GM18868 (cell line): ENCODE measurements at regions not wholly inside any gene's neighbourhood (a gene's known extent, or its start where the extent isn't known, plus 50 kb on each side); places are given as distances from the start of the nearest gene placed in this dataset.

Source experiments
- ATAC-seq: cut with Tn5 transposase; IDR thresholded peaks from one replicate; pipeline ENCODE4 v1.9.1; 2021; ENCODE audit warnings: mild to moderate bottlenecking, moderate library complexity; ENCODE audit not compliant: unreplicated experiment

DNA sequence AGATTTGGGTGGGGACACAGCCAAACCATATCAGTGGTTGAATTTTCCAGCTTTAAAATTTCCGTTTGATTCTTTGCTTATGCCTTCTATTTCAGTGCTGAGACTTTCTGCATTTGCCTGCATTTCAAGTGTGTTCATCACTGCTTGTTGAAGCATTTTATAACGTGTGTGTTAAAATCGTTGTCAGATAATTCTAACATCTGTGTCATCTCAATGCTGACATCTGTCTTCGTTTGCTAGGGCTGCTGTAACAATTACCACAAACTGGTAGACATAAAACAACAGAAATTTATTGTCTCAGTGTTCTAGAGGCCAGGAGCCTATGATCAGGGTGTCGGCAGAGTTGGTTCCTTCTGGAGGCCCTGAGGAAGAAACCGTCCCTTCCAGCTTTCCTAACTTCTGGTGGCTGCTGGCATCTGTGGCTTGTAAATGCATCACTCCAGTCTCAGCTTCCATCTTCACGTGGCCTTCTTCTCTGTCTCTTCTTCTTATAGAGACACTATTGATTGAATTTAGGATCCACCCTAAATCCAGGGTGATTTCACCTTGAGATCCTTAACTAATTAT is 71.1 kb upstream of the SDK1 start:
- no peak for ATAC-seq

DNA sequence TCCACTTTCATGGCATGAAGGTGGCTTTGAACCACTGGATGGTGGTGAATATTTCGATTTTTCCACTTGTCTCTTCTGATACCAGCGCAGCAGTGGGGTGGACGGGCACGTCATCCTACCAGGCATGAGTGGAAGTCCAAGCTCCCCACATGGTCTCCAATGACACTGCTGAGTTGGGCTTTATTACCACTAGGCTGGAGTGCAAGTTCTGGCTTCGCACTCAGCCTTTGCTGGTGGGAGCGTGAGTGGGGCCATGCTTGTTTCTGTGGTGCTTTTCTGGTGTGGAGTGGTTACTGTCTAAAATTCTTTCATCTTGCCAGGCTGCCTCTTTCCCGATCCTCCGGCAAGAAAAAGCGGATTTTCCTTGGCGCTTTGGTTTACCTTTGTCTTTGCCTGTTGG is 70.1 kb upstream of the SDK1 start:
- ATAC-seq: no peak

DNA sequence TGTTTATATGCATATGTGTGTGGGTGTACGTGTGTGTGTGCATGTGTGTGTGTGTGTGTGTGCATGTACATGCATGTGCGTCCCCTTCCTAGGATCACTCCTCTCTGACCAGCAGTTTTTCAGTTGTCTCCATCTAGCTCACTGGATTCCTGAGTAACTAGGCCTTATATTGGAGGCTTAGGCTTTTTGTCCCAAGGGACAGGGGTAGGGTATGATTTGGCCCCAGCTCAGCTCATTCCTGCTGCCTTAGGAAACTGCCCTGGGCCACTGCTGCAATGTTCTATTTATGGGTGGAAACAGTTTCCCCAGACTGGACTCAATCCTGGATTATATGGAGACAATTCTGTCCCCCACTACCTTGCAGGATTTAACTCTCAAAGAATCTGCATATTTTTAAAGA is 68.8 kb upstream of the SDK1 start:
- ATAC-seq: no peak

DNA sequence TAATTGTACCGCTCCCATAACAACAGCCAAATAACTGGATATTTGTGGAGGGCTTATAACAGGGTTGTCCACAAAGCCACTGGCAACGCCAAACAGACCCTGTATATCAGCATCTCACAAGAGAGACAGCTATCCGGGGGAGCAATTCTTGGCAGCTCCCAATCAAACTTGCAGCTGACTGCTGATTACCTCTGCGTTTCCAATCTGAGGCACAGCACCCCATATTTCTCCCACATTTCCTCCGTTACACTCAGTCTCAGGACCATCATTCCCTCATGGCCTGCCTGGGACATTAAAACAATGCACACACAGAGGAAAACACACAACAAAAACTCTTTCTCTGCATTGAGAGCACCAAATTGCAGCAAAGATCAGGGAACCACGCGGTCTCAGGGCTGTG is 67.8 kb upstream of the SDK1 start:
- ATAC-seq: no peak

DNA sequence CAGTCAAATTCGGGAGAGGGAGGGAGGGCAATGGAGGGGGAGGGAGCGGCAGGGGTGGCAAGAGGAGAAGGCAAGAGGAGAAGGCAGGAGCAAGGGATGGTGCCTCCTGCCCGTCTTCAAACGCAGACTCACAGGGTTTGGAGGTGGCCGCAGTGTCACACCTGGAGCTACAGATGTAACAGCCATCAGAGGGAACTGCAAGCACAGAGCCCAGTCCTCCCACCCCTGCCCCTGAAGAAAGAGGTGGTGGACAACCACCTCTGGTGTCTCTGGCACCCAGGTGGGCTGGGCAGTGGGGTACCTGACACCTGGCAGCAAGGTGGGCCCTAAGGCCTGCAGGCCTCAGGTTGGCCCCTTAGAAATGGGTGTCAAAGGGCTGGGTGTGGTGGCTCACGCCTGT is 67.0 kb upstream of the SDK1 start:
- ATAC-seq: no peak

DNA sequence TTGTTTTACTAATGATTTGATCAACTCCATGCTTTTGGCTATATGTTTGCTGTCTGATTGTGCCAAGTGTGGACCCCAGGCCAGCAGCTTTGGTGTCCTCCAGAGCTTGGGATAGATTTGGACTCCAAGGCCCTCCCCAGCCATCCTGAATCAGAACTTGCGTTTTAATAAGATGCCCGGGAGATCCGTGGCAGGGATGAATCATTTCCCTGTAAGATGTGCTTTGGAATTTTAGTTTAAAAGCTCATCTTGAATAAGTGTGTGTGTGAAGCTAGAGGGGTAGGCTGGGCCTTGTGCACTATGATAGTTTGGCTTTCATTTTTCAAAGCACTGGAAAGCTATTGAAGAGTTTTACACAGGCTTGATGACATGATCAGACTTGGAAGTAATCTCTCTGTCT is 66.2 kb upstream of the SDK1 start:
- ATAC-seq: no peak

DNA sequence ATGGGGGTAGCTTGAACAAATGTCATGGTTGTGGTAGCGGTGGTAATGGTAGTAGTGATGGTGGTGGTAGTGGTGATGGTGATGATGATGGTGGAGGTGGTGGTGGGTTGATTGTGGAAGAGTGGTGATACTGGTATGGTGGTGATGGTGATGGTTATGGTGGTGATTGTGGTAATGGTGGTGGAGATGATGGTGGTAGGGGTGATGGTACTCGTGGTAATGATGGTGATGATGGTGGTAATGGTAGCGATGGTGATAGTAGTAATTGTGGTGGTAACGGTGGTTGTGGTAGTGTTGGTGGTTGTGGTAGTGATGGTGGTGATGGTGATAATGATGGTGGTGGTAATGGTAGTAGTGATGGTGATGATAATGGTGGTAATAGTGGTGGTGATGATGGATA is 65.7 kb upstream of the SDK1 start:
- no peak for ATAC-seq

DNA sequence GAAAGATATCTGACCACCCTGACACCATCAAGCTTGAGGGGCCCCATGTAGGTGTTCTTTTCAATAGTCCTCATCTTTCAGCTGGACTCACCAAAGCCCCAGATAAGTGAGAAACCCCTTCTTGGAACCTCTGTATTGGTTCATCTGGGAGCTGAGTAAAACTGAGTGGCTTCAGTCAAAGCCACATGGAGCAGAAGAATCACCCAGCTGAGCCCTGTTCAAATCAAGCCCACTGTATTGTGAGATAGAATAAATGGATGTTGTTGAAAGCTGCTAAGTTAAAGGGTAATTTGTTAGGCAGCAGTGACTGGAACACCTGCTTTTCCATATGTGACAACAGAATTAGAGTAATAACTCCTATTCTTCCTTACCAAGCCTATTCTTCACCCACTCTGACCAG is 64.8 kb upstream of the SDK1 start:
- ATAC-seq: no peak

DNA sequence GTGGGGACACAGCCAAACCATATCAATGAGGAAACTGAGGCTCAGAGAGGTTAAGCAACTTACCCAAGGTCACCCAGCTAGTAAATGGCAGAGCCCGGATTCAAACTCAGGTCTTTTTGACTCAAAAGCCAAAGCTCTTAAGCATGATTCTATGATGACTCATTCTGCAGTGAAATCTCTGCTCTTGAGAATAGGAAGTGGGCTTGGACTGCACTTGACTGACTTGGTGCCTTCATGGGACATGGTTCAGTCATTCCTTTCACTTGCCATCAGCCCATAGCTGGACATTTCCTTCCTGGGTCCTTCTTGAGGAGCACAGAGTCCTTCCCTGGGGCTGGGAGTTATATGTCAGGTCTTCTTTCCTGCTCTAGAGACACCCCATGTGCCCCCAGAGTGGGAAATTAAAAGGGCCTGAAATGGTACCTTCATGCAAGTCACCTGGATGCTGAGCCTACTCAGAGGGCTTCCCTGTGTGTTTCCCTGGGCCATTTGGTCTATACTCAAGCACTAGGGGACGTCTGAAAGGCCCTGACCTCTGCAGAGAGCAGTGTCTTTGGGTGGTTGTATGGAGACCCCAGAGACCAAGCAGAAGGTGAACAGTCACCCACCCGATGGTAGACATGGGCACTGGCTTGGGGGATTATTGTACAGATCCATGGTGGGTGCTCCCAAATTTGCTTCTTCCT is 62.4 kb upstream of the SDK1 start:
- no peak for ATAC-seq

DNA sequence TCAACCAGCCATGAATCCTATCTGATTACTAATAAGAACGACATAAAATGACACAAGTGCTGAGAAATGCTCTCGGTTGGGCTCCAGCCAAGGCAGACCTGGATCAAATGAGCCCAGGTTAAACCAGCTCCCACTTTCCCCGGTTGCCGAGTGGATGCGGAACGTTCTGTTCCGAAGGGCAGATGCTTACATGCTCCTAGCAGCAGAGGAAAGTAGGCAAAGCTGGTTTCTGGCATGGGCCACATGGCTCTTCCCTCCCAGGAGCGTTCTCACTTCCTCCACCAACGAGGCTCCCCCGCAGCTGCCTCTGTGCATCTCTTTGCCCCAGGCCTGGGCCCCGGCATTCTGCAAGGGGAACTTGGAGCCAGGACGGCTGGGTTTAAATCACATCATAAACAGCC is 61.8 kb upstream of the SDK1 start:
- no peak for ATAC-seq

DNA sequence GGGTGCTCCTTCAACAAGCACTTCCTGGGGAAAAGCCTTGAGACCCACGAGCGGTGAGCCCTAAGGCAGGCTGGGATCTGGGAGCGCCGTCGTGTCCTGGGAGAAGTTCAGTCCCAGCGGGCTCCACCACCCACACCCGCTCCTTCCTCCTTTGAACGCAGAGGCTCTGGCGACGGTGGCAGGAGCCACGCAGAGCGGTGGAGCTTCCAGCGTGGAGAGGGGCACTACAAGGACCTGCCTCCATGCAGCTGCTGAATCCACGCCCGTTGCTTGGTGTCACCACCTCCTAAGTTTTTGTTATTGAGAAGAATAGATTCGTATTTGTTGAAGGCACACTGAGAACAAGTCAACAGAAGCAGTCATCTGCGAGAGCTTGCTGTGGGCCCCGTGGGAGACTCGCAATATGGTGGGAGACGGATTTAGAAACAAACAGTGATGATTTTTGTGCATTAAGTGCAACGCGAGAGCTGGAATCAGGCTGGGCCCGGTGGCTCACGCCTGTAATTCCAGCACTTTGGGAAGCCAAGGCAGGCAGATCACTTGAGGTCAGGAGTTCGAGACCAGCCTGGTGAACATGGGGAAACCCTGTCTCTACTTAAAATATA is 60.1 kb upstream of the SDK1 start:
- ATAC-seq: no peak

DNA sequence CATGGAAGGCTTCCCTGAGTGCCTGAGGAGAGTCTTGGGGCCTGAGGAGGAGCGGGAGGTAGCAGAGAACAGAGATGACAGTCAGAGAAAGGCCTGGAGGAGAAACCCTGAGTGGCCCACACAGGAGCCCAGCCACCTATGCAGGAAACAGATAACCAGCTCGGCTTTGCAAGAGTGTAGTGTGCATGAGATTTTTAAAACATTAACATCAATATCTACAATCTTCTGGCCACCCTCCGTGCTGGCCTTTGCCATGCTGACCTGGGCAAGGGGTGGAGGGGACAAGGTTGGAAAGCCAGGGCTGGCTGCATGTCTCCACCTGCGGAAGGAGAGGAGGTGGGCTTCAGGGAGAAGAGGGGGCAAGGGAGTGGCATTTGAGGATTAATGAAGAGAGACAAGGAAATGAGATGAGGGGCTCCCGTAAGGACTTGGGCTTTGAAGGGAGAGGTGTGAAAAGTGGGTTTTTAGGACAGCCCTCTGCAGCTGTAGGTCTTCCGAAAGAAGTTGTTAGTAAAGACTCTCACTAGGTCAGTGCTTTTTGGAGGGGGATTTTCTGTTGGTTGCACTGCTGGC is 59.3 kb upstream of the SDK1 start:
- no peak for ATAC-seq

DNA sequence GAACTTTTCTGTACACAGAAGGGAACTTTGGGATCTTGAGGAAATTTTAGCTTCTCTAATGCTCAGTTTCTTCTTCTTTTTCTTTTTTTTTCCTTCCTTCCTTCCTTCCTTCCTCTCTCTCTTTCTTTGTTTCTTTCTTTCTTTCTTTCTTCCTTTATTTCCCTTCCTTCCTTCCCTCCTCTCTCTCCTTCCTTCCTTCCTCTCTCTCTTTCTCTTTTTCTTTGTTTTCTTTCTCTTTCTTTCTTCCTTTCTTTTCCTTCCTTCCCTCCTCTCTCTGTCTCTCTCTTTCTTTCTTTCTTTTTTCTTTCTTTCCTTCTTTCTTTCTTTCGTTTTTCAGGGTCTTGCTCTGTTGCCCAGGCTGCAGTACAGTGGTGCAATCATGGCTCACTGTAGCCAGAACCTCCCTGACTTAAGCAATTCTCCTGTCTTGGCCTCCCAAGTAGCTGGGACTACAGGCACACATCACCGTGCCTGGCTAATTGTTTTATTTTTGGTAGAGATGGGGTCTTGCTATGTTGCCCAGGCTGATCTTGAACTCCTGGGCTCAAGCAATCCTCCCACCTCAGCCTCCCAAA is 58.6 kb upstream of the SDK1 start:
- no peak for ATAC-seq

DNA sequence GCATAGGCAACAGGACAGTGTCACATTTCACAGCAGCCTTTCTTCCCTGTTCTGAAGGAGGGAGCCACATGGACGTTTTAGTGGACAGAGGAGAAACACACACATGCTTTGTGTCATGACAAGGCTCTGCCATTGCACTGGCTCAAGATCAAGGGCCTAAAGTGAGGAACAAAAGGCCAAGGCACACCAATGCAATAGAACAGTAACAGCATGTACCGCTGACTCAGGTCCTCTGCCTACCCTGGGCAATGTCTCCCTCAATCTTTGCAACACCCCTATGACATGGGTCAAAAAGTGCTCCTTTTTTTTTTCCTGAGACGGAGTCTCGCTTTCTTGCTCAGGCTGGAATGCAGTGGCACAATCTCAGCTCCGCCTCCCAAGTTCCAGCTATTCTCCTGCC is 57.8 kb upstream of the SDK1 start:
- ATAC-seq: no peak

DNA sequence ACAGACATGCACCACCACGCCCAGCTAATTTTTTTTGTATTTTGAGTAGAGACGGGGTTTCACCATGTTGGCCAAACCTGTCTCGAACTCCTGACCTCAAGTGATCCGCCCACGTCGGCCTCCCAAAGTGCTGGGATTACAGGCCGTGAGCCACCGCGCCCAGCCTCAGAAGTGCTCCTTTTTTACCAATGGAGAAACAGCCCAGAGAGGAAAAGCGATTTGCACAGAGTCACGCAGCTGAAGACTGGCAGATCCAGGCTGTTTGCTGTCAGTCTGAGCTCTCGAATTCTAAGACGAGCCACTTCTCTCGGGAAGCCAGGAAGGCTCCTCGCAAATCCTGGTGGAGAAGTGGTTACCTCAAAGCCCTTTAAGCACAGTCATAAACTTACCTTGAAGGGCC is 57.4 kb upstream of the SDK1 start:
- no peak for ATAC-seq

DNA sequence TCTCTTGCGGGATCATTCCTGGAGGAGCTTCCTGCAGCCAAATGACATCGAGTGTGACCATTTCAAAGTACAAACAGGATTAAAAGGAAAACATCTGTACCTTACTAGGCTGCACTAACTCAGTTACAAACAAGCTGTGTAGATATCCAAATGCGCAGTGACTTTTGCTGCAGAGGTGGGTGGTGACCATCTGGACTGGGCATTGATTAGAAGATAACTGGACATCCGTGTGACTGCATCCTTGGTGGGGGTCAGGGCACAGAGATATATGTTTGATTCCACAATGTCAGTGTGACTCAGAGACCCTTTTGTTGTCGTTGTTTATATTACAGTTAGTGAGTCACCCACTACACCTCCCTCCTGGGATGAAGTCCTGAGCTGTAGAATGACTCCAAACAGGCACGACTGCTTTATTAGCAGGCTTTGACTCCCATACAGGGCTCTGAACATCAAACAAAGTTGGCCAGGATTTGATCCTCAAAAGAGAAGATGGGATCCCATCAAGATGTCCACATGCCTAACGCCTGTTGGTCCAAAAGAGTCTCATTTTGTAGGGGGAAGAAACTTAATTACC is 56.7 kb upstream of the SDK1 start:
- ATAC-seq: no peak

DNA sequence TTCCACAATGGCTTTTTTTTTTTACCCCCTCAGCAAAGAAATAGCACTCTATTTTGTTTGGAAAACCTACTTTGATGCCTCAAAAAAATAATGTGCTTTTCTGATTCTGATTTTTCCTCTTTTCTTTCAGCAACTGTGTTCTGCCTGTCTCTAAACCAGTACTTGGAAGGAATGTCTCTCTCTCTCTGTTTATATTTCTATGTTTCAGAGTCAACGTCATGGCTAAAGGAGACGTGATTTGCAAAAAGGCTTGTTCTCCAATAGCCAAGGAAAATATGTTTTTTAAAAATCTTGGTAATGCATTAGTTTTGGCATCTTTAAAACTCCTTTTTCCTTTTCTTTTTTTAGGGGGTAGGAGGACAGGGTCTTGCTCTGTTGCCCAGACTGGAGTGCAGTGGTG is 56.0 kb upstream of the SDK1 start:
- no peak for ATAC-seq

DNA sequence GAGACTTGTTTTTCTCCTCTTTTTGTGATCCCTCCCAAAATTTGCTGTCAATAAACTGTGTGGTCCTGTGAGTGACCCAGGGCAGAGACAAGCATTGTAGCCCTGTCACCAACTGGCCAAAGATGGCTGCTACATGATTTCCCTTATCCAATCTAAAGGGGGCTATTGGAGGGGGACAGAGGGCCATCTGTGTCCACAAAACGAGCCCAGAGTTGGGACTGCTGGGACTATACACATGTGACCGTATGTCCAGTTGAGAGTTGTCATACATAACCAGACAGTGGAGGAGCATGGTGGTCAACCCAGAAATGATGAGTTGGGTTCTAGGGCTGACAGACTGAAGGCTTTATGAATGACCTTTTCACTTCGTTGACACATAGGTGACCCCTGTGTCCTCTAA is 55.3 kb upstream of the SDK1 start:
- ATAC-seq: no peak

DNA sequence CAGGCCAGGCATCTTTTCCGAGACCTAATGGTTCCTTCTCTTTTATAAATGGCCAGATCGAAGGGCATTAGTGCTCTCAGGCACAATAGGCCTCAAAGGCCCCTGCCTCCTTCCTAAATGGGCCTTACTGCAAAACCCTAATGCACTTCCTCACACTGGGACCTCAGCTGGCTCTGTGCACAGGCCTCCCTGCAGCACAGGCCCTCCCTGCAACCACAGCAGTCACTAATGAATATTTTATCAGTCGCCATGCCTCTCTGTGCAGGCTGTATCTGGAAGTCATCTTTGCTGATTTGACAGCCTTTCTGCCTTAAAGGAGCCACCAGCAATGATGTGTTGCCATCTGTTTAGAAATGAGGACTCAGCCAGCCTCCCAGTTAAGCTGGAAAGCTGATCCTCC is 54.9 kb upstream of the SDK1 start:
- no peak for ATAC-seq

DNA sequence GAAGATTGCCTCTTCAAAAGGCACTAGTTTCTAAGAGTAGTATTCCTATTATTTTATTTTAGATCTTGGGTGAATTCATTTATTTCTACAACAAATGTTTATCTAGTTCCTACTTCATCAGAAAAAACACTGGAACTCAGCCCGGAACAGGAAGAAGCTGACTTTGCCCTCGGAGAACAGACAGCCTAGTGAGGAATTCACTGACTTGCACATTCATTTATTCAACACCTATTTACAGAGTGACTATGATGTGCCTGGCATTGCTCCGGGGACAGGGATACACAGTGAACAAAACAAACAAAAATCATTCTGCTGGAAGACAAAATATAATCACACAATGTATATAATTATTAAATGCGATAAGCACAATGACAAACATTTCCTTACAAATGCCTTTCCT is 54.4 kb upstream of the SDK1 start:
- no peak for ATAC-seq

DNA sequence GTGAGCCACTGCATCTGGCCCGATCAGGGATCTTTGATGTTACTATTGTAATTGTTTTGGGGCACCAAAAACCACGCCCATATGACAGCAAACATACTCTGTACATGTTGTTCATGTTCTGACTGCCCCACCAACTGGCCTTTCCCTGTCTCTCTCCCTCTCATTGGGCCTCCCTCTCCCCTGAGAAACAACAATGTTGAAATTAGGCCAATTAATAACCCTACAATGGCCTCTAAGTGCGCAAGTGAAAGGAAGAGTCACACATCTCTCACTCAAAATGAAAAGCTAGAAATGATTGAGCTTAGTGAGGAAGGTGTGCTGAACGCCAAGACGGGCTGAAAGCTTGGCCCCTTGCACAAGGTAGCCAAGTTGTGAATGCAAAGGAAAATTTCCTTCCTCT is 50.3 kb upstream of the SDK1 start:
- ATAC-seq: no peak
